Esophagus squamous epithelium (tissue), 4 donors: ENCODE measurements at regions not wholly inside any gene's neighbourhood (a gene's known extent, or its start where the extent isn't known, plus 50 kb on each side); places are given as distances from the start of the nearest gene placed in this dataset.

Experiments used
- POLR2A ChIP-seq, 4 donors: fragments of 450-650 bp; IDR thresholded peaks; one replicate each; pipeline ENCODE4 v1.6.1; 2017; ENCODE audit warnings: antibody characterized with exemption in 4 of 4, mild to moderate bottlenecking in 4 of 4, moderate library complexity in 3 of 4
- TF ChIP-seq, protein P1 (sequence below), 6 experiments: fragments of 450-650 bp in 4 of 6; fragments of 200-600 bp in 2 of 6; sonication (generic) in 2 of 6; IDR thresholded peaks; one replicate each; pipeline ENCODE4 v1.5.1; 2016 to 2019; ENCODE audit warnings: antibody characterized with exemption in 6 of 6, mild to moderate bottlenecking in 4 of 6, moderate library complexity in 4 of 6

DNA sequence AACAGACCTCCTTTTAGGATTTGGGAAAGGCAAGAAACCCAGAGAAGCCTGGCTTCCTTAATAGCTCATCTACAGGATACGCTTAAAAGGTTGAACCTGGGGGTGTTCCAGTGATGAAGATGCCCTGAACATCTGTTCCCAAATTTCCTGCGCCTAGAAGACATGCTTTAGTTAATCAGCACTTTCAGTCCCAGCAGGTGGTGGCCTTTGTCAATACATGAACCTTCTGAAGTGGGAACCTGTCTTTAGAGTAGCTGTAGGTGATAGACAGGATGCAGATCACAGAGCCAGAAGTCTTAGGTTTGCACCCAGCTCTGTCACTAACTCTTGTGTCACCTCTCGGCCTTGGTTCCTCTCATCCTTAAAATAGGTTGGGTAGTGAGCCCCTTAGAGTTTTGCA lies 149.7 kb upstream of the SYNPR start:
- TF ChIP-seq, protein P1, sequence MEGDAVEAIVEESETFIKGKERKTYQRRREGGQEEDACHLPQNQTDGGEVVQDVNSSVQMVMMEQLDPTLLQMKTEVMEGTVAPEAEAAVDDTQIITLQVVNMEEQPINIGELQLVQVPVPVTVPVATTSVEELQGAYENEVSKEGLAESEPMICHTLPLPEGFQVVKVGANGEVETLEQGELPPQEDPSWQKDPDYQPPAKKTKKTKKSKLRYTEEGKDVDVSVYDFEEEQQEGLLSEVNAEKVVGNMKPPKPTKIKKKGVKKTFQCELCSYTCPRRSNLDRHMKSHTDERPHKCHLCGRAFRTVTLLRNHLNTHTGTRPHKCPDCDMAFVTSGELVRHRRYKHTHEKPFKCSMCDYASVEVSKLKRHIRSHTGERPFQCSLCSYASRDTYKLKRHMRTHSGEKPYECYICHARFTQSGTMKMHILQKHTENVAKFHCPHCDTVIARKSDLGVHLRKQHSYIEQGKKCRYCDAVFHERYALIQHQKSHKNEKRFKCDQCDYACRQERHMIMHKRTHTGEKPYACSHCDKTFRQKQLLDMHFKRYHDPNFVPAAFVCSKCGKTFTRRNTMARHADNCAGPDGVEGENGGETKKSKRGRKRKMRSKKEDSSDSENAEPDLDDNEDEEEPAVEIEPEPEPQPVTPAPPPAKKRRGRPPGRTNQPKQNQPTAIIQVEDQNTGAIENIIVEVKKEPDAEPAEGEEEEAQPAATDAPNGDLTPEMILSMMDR (IDR thresholded peaks at IDR 0.05), result no peak
- TF ChIP-seq POLR2A (IDR thresholded peaks at IDR 0.05), result no peak
